OCI-LY7 (cell line): ENCODE measurements at regions not wholly inside any gene's neighbourhood (a gene's known extent, or its start where the extent isn't known, plus 50 kb on each side); places are given as distances from the start of the nearest gene placed in this dataset.
"Not testable (repeated sequence)": the region's sequence is repeated elsewhere in the genome, so short reads cannot be mapped to it uniquely, and the experiment has no call there.

ENCODE experiments used
- BruUV-seq: library from RNA; stranded (reverse); fragments of 400-500 nt; replicated peaks from 2 replicates; lab custom pipeline; 2021; lab: Mats Ljungman, UMichigan
- CTCF ChIA-PET: fragments of 300-600 bp; sonication (Branson Sonifier 250); formaldehyde crosslinking; loops from one replicate; lab custom pipeline; 2022; ENCODE audit warnings: antibody characterized with exemption; ENCODE audit not compliant: unreplicated experiment; lab: Charles Lee
- POLR2A ChIA-PET: fragments of 300-600 bp; sonication (Branson Sonifier 250); formaldehyde crosslinking; loops from one replicate; lab custom pipeline; 2022; ENCODE audit warnings: antibody characterized with exemption; lab: Charles Lee
- DNase-seq: peaks from one replicate; pipeline ENCODE4 v3.0.0-alpha.2; 2015; ENCODE audit warnings: low spot score
- H2AFZ ChIP-seq: fragments of 200-600 bp; sonication (generic), shearing (Covaris generic); 2 replicates; pipeline ENCODE4 v1.6.1; 2014; ENCODE audit warnings: mild to moderate bottlenecking, antibody characterized with exemption, low read length, moderate library complexity
- H3K27ac ChIP-seq: fragments of 200-600 bp; sonication (generic); 2 replicates; pipeline ENCODE4 v1.5.1; 2014; ENCODE audit warnings: mixed run types, low read depth, mild to moderate bottlenecking, moderate library complexity, low read length, inconsistent platforms; ENCODE audit not compliant: poor library complexity, severe bottlenecking
- H3K36me3 ChIP-seq: fragments of 200-600 bp; sonication (generic); 2 replicates; pipeline ENCODE4 v1.6.1; 2014; ENCODE audit warnings: mild to moderate bottlenecking, antibody characterized with exemption, low read length, moderate library complexity, mixed read lengths; ENCODE audit not compliant: insufficient read depth
- H3K4me1 ChIP-seq: fragments of 200-600 bp; sonication (generic); 2 replicates; pipeline ENCODE4 v1.5.1; 2014; ENCODE audit warnings: mild to moderate bottlenecking, low read length; ENCODE audit not compliant: insufficient read depth, poor library complexity, severe bottlenecking
- H3K4me2 ChIP-seq: fragments of 200-600 bp; sonication (generic); 2 replicates; pipeline ENCODE4 v1.6.1; 2014; ENCODE audit warnings: mild to moderate bottlenecking, low read length
- H3K4me3 ChIP-seq: fragments of 200-600 bp; sonication (generic); 2 replicates; pipeline ENCODE4 v1.5.1; 2014; ENCODE audit warnings: mild to moderate bottlenecking, low read depth, low read length; ENCODE audit not compliant: poor library complexity, severe bottlenecking
- H3K79me2 ChIP-seq: fragments of 200-600 bp; sonication (generic); 2 replicates; pipeline ENCODE4 v1.6.1; 2016; ENCODE audit warnings: low read depth, mild to moderate bottlenecking, low read length, moderate library complexity, mixed read lengths; ENCODE audit not compliant: insufficient read depth
- H3K9me2 ChIP-seq: fragments of 200-600 bp; sonication (generic); 2 replicates; pipeline ENCODE4 v1.6.1; 2016; ENCODE audit warnings: mild to moderate bottlenecking, low read length, mixed read lengths; ENCODE audit not compliant: insufficient read depth
- H3K9me3 ChIP-seq: fragments of 200-600 bp; sonication (generic); 2 replicates; pipeline ENCODE4 v1.6.1; 2014; ENCODE audit warnings: mild to moderate bottlenecking, mixed run types, low read length, mixed read lengths
- H4K20me1 ChIP-seq: fragments of 200-600 bp; sonication (generic); 2 replicates; pipeline ENCODE4 v1.6.1; 2014; ENCODE audit warnings: mild to moderate bottlenecking, antibody characterized with exemption, low read length, moderate library complexity, mixed read lengths; ENCODE audit not compliant: insufficient read depth
- EZH2phosphoT487 ChIP-seq: fragments of 200-600 bp; sonication (generic); IDR thresholded peaks from 2 replicates; pipeline ENCODE4 v1.6.1; 2018; ENCODE audit warnings: low read depth, borderline replicate concordance, mild to moderate bottlenecking, mixed run types, antibody characterized with exemption, low read length, moderate library complexity, mixed read lengths
- intact Hi-C: fragments of 100-400 bp; cut with micrococcal nuclease; formaldehyde crosslinking; loops from one replicate; pipeline ENCODE4 v1.10.0; 2022; ENCODE audit not compliant: unreplicated experiment
- TF ChIP-seq, protein P1 (sequence below): fragments of 200-600 bp; sonication (generic); conservative IDR thresholded peaks from 2 replicates; pipeline ENCODE4 v1.5.1; 2014; ENCODE audit warnings: mild to moderate bottlenecking, antibody characterized with exemption, low read length, moderate library complexity, mixed read lengths

DNA sequence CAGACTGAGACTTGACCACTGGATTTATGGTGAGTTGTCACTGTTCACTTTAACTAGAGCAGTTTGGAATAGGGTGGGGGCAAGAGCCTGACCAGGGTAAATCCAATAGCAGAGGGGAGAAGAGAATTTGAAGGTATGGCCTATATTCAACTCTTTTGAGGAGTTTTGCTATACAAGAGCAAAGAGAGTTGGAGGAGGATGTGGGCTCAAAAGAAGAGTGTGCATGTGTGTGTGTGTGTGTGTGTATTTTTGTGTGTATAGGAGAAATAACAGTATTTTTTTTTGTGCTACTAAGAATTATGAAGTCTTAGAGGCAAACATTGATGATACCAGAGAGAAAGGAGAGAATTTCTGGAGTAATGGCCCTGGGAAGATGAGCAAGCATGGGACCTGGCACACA is 164.8 kb upstream of the JUN start:
- Histone ChIP-seq H4K20me1 (no peaks in the 10 kb centered on the region), H3K9me3 (no peaks in the 10 kb centered on the region), H2AFZ (no peak overlapping the region), H3K4me2 (no peak overlapping the region), H3K79me2 (no peaks in the 10 kb centered on the region), H3K27ac (no peak overlapping the region), H3K9me2 (no peaks in the 10 kb centered on the region), H3K36me3 (no peaks in the 10 kb centered on the region), H3K4me1 (no peaks in the 10 kb centered on the region), H3K4me3 (no peak overlapping the region)
- ChIA-PET POLR2A (no interaction called here), CTCF (no interaction called here)
- intact Hi-C loops, result no loop called here
- BruUV-seq, result no TSS peak
- no peak for TF ChIP-seq EZH2phosphoT487
- TF ChIP-seq, protein P1, sequence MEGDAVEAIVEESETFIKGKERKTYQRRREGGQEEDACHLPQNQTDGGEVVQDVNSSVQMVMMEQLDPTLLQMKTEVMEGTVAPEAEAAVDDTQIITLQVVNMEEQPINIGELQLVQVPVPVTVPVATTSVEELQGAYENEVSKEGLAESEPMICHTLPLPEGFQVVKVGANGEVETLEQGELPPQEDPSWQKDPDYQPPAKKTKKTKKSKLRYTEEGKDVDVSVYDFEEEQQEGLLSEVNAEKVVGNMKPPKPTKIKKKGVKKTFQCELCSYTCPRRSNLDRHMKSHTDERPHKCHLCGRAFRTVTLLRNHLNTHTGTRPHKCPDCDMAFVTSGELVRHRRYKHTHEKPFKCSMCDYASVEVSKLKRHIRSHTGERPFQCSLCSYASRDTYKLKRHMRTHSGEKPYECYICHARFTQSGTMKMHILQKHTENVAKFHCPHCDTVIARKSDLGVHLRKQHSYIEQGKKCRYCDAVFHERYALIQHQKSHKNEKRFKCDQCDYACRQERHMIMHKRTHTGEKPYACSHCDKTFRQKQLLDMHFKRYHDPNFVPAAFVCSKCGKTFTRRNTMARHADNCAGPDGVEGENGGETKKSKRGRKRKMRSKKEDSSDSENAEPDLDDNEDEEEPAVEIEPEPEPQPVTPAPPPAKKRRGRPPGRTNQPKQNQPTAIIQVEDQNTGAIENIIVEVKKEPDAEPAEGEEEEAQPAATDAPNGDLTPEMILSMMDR, result no peak
- no peak for DNase-seq

DNA sequence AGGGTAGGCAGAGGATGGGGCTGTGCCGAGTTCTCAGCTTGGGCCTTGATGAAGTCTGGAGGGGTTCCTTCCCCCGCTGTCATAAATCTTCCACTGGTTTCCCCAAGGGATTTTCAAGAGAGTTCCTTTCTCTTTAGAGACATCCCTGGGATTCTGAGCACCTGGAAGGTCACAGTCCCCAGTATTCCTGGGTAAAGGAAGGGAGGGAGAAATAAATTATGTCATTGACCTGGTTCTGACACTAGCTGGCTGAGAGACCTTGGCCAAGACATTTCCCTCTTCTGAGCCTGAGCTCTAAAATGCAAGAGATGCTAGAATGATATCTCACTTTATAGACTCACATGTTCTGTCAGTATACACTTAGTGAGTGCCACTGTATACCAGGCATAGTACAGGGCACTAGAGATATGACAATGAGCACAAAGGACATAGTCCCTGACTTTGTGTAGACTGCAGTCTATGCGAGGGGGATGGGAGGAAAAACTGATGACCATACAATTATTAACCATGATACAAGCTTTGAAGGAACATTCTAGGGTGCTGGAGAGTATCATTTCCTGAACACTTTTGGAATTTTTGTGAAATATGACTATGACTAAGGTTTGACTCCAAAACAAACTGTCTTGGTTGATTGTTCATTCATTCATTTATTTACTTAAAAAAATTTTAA is 165.8 kb upstream of the JUN start:
- TF ChIP-seq, protein P1, result no peak
- TF ChIP-seq EZH2phosphoT487, result no peak
- no TSS peak for BruUV-seq
- ChIA-PET POLR2A (interaction anchor here (0.6 to 0.9 kb wide), 2 partner anchors 24 to 180 kb away, joined by 3 read pairs; no protein-coding TSS in a partner anchor), CTCF (no interaction called here)
- H3K27ac ChIP-seq, result no peak overlapping the region
- no peak overlapping the region for H3K4me3 ChIP-seq
- no peak overlapping the region for H3K4me2 ChIP-seq
- H3K79me2 ChIP-seq, result no peaks in the 10 kb centered on the region
- H3K9me3 ChIP-seq, result no peaks in the 10 kb centered on the region
- H2AFZ ChIP-seq, result no peak overlapping the region
- intact Hi-C loops, result no loop called here
- no peaks in the 10 kb centered on the region for H4K20me1 ChIP-seq
- DNase-seq, result no peak
- no peaks in the 10 kb centered on the region for H3K36me3 ChIP-seq
- H3K4me1 ChIP-seq, result no peaks in the 10 kb centered on the region
- no peaks in the 10 kb centered on the region for H3K9me2 ChIP-seq

DNA sequence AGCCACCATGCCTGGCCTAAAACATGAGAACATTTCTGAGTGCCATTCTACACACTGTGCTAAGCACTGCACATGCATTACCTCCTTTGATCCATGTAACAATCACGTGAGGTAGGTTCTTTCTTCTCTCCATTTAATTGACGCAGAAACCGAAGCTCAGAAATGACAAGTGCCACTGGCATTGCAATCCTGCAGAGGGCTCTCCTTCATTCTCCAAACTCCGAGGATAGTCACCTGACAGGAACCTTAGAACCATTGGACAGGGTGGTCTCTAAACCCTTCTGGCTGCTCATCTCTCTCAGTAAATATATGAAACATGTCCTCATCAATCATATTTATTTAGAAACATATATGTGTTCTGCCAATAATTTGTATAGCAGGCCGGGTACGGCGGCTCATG is 167.1 kb upstream of the JUN start:
- no peak overlapping the region for H3K27ac ChIP-seq
- no TSS peak for BruUV-seq
- no peak overlapping the region for H3K4me3 ChIP-seq
- no peaks in the 10 kb centered on the region for H4K20me1 ChIP-seq
- H3K79me2 ChIP-seq, result no peaks in the 10 kb centered on the region
- TF ChIP-seq, protein P1, result no peak
- TF ChIP-seq EZH2phosphoT487, result no peak
- no peak overlapping the region for H3K4me2 ChIP-seq
- ChIA-PET CTCF (no interaction called here), POLR2A (no interaction called here)
- no peaks in the 10 kb centered on the region for H3K9me2 ChIP-seq
- H3K4me1 ChIP-seq, result no peaks in the 10 kb centered on the region
- H2AFZ ChIP-seq, result no peak overlapping the region
- no peaks in the 10 kb centered on the region for H3K36me3 ChIP-seq
- no peaks in the 10 kb centered on the region for H3K9me3 ChIP-seq
- no peak for DNase-seq
- intact Hi-C loops, result no loop called here

DNA sequence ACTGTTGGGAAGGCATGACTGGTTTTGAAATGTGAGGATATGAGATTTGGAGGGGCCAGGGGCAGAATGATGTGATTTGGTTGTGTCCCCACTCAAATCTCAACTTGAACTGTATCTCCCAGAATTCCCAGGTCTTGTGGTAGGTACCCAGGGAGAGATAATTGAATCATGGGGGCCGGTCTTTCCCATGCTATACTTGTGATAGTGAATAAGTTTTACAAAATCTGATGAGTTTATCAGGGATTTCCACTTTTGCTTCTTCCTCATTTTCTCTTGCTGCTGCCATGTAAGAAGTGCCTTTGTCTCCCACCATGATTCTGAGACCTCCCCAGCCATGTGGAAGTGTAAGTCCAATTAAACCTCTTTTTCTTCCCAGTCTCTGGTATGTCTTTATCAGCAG is 170.1 kb upstream of the JUN start:
- intact Hi-C loops, CTCF ChIA-PET: not testable (repeated sequence)

More for the DNA sequence above, 170.1 kb upstream of the JUN start:
- H3K4me2 ChIP-seq, BruUV-seq, H3K4me1 ChIP-seq, H4K20me1 ChIP-seq, H3K9me3 ChIP-seq, H3K4me3 ChIP-seq, H3K9me2 ChIP-seq, H2AFZ ChIP-seq, H3K36me3 ChIP-seq, DNase-seq, H3K79me2 ChIP-seq, H3K27ac ChIP-seq: not testable (repeated sequence)
- POLR2A ChIA-PET, result interaction anchor here (0.9 kb wide), 1 partner anchor 50 kb away, joined by 3 read pairs; no protein-coding TSS in a partner anchor
